HG03354 (cell line): ENCODE measurements at regions not wholly inside any gene's neighbourhood (a gene's known extent, or its start where the extent isn't known, plus 50 kb on each side); places are given as distances from the start of the nearest gene placed in this dataset.

ENCODE experiments used
- ATAC-seq: cut with Tn5 transposase; IDR thresholded peaks from one replicate; pipeline ENCODE4 v1.9.1; 2021; ENCODE audit warnings: mild to moderate bottlenecking; ENCODE audit not compliant: unreplicated experiment, poor library complexity, severe bottlenecking

DNA sequence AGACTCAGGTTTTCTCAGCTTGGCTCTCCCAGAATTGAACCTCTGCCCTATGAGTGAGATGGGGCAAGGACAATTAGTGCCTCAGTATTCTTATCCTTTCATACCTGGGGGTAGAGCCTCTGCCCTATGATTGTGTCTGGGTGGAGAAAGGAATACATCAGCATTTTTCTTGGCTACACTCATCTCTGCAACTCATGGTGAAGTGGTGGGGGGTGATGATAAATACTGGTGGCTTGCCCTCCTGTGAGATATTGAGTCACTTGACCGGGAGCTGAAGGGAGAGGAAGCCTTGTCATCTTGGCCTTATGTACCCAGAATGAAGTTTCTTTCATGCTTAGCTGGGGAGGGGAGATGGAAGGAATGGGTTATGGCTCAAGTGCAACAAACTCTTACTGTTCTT, 71.3 kb upstream of the ENOX2 start:
- no peak for ATAC-seq

DNA sequence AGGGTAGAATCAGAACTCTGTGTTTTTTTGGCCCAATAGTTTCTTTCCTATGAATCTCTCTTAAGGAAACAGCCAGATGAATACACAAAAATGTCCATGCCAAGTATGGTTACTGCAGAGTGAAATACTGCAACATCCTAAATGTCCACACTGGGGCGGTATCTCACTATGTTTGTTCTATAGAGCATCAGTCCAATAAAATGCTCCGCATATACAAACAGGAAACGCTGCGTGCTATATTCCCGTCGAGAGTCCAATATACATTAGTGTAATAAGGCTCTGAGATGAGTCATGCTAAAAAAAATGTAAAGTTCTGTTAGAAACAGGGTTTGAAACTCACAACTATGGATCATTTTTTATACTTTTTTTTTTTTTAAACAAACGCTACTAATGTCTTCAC, 72.9 kb upstream of the ENOX2 start:
- peak; percentile 91 for ATAC-seq

DNA sequence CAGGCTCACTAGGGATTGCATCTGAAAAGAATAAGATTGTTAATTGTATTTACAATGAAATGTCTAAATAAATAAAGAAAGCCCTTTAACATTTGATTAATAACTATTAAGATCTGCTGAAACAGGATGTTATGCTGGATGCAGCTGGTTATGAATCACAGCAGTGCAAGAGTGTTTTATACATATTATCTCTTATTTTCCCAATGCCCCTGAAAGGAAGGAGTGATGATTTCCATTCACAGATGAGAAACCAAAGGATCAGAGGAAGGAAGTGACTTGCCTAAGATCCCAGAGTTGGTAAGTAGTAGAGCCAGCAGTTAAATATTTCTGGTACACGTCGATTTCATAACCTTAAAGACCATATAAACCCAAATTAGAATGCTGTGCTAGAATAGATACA, 76.3 kb upstream of the ARHGAP36 start:
- no peak for ATAC-seq

DNA sequence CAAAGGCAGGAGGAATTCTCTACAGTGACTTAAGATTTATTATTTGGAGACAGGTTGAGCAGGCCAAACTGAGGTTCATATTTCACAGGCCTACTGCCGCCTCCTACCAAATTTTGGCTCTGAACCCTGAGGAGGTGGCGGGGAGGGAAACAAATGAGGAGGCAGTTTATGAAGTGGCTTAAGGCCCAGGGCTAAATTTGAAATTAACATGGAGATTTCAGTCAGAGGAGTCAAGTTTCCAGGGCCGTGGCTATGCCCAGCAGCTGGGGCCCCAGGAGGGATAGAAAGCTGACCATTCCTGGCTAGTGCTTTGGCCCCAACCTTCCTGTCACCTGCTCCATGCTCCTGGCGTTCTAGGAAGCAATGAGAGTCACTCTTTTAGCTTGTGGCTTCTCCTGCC, 73.4 kb upstream of the ARHGAP36 start:
- no peak for ATAC-seq

DNA sequence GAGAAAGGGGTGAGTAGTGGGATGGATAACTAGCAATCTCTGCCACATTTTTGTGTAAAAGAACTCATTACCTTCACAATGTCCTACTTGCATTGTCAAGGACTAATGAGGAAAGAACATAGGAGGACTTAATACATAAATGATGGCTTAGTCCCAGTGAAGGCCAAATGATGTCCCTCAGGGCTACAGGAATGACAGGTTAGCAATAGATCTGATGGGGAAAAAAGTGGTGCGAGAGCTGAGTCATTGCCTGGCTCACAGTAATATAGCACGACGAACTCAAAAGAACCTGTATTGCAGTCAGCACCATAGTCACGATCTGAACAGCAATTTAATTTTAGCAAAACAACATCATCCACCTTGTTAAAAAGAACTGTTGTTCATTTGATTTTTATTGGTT, 70.9 kb upstream of the ARHGAP36 start:
- no peak for ATAC-seq

DNA sequence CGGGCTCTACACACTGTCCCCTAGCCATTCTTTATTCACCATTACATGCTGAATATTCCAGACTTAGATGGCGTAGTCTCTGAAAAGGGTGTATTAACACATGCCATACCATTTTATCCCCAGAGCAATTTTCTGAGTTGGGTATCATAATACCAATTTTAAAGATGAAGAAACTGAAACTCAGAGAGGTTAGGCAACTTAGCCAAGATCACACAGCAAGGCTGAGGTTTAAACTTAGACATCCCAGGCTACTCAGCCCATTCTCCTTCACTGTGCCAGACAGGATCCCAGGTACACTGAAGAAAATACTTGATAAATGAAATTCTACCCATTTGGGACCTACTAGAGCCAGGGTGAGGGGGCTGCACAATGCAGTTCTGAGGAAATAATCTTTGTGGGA, 67.4 kb upstream of the ARHGAP36 start:
- ATAC-seq, result no peak

DNA sequence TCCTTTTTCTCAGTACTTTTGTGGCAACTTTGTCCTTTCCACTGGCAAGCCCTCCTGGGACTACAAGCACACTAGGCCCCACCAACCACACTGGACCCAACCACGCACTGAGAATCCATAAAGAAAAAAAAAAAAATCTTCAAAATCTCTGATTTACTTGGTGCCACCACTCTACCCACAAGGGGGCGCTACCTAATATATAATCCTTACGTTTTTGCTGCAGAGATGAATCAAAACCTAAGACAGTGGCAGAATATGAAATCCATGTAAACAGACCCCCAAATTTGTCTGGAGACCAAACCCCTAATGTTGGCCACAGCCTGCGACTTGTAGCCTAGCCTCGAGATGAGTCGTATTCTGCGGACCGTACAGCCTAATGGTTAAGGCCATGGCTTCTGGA, 63.5 kb upstream of the ARHGAP36 start:
- ATAC-seq, result no peak

DNA sequence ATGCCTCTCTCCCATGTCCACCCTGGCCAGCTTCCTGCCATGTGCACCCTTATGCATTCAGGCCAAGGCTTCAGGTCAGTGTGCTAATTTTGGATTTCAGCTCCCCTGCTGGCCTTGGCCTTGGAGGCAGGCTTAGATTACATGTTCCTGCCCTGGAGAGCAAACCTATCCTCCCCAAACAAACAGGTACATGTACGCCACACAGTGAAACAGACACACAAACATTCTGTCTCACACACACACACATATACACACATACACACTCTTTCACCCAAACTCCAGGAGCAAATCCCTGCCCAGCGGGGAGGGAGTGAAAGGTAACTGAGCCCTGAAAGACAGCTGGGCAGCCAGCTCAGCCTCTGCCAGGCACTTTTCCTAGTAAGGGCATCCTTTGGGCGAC, 62.7 kb upstream of the ARHGAP36 start:
- no peak for ATAC-seq

DNA sequence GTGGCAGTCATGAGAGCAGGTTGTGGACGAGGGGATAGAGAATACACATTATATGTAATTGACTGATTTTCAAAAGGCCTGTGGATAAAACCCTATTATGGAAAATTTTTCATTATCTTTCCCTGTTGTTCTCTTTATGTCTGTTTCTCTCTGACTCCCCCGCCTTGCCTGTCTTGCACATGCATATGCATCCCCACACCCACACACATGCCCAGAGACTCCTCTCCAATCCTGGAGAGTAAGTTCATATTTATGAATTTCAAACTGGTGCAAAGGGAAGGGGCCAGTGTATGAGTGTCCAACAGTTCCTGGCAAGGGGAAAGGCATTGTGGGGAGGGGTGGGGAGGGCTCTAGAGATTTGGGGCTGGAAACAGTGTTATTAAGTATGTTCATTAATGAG, 60.8 kb upstream of the ARHGAP36 start:
- ATAC-seq, result no peak

DNA sequence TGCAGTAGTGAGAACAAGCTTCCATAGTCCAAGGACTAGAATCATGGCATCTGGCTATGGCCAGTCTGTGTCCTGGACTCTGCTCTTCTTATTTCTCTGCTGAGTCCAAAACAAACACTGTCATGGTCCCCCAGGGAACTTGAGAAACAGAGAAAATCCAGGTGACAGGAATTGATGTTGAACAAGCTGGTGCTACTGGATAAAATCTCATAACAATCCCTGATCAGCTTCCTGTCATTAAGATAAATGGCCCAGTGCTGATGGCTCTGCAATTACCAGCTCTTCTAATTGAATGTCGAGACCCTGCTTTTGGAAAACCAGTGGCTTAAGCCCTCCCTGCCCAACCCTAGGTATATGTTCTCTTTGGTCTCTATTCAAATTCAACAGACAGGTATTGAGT, 58.8 kb upstream of the ARHGAP36 start:
- no peak for ATAC-seq
